H1 (cell line): ENCODE measurements at regions not wholly inside any gene's neighbourhood (a gene's known extent, or its start where the extent isn't known, plus 50 kb on each side); places are given as distances from the start of the nearest gene placed in this dataset.

Experiments used
- CTCF ChIA-PET: fragments of 300-600 bp; sonication (Branson Sonifier 250); formaldehyde crosslinking; loops from one replicate; lab custom pipeline; 2021; ENCODE audit not compliant: partially characterized antibody; lab: Charles Lee
- POLR2A ChIA-PET: fragments of 300-600 bp; sonication (Branson Sonifier 250); formaldehyde crosslinking; loops from one replicate; lab custom pipeline; 2021; ENCODE audit warnings: inconsistent platforms; ENCODE audit not compliant: partially characterized antibody; lab: Charles Lee
- DNase-seq, 2 experiments: peaks; one replicate each; pipeline versions ENCODE4 v3.0.0 to v3.0.0-alpha.2; 2010 to 2022; ENCODE audit warnings: low spot score in 2 of 2, low read depth in 1 of 2, mixed read lengths in 1 of 2
- FAIRE-seq: peaks from 2 replicates; lab custom pipeline; 2011; peaks lifted over from hg19 to GRCh38; lab: Jason Lieb, UNC
- H2AFZ ChIP-seq: 2 replicates; pipeline ENCODE4 v1.8.1; 2012; ENCODE audit warnings: low read length, inconsistent platforms
- H2AK5ac ChIP-seq: 2 replicates; pipeline ENCODE4 v1.6.1; 2013; ENCODE audit warnings: low read depth, low read length
- H2BK120ac ChIP-seq: replicated peaks from 2 replicates; pipeline ENCODE3; 2013; ENCODE audit warnings: low read depth, low read length, inconsistent platforms
- H2BK12ac ChIP-seq: 2 replicates; pipeline ENCODE4 v1.6.1; 2013; ENCODE audit warnings: low read depth, low read length
- H2BK15ac ChIP-seq: 2 replicates; pipeline ENCODE4 v1.6.1; 2013; ENCODE audit warnings: low read length
- H2BK20ac ChIP-seq: 2 replicates; pipeline ENCODE4 v1.6.1; 2013; ENCODE audit warnings: low read length
- H2BK5ac ChIP-seq: 2 replicates; pipeline ENCODE4 v1.6.1; 2013; ENCODE audit warnings: low read depth, low read length
- H3K14ac ChIP-seq: 2 replicates; pipeline ENCODE4 v1.6.1; 2013; ENCODE audit warnings: inconsistent platforms; ENCODE audit not compliant: insufficient read length
- H3K18ac ChIP-seq: 2 replicates; pipeline ENCODE4 v1.6.1; 2013; ENCODE audit warnings: low read length; ENCODE audit errors: extremely low read depth
- H3K23ac ChIP-seq: 2 replicates; pipeline ENCODE4 v1.6.1; 2013; ENCODE audit warnings: inconsistent platforms; ENCODE audit not compliant: insufficient read length
- H3K23me2 ChIP-seq: 2 replicates; pipeline ENCODE4 v1.6.1; 2013; ENCODE audit warnings: low read depth, low read length
- H3K27ac ChIP-seq: 2 replicates; pipeline ENCODE4 v1.6.1; 2011; ENCODE audit warnings: low read depth, low read length, inconsistent platforms
- H3K27me3 ChIP-seq, 4 experiments: replicated peaks in 1 of 4; 1 replicate in 1 of 4; 2 replicates in 3 of 4; pipeline versions ENCODE4 v1.6.1 to v1.8.1; 2011 to 2013; ENCODE audit warnings: low read length in 3 of 4, mild to moderate bottlenecking in 3 of 4, inconsistent platforms in 2 of 4, mixed read lengths in 2 of 4, moderate library complexity in 1 of 4; ENCODE audit not compliant: control insufficient read depth in 3 of 4, insufficient read depth in 3 of 4; ENCODE audit errors: extremely low read depth in 1 of 4
- H3K36me3 ChIP-seq, 4 experiments: 2 replicates each; pipeline versions ENCODE4 v1.6.1 to v1.8.1; 2011 to 2013; ENCODE audit warnings: mild to moderate bottlenecking in 4 of 4, low read length in 3 of 4, moderate library complexity in 2 of 4, control low read depth in 1 of 4, inconsistent platforms in 1 of 4; ENCODE audit not compliant: insufficient read depth in 4 of 4, control insufficient read depth in 2 of 4
- H3K4ac ChIP-seq: replicated peaks from 2 replicates; pipeline ENCODE3; 2013; ENCODE audit warnings: low read length, low read depth, mixed read lengths, inconsistent platforms; ENCODE audit not compliant: insufficient read length
- H3K4me1 ChIP-seq, 4 experiments: replicated peaks in 1 of 4; 1 replicate in 1 of 4; 2 replicates in 3 of 4; pipeline versions ENCODE4 v1.6.1 to v1.8.1; 2011 to 2013; ENCODE audit warnings: low read length in 3 of 4, inconsistent platforms in 2 of 4, mixed read lengths in 1 of 4; ENCODE audit not compliant: insufficient read depth in 4 of 4, control insufficient read depth in 3 of 4
- H3K4me2 ChIP-seq, 2 experiments: 2 replicates each; pipeline versions ENCODE4 v1.6.1 to v1.8.1; 2011 to 2013; ENCODE audit warnings: low read depth in 2 of 2, low read length in 2 of 2, control low read depth in 1 of 2, inconsistent platforms in 1 of 2, mild to moderate bottlenecking in 1 of 2; ENCODE audit not compliant: insufficient read depth in 1 of 2
- H3K4me3 ChIP-seq, 4 experiments: fragments of 200-600, 300-600 bp in 1 of 4; sonication (generic), shearing (Covaris generic), sonication (Bioruptor Twin) in 1 of 4; 2 replicates each; pipeline versions ENCODE4 v1.5.1 to v1.8.1; 2011 to 2016; ENCODE audit warnings: low read length in 4 of 4, low read depth in 3 of 4, control low read depth in 2 of 4, inconsistent platforms in 2 of 4, mild to moderate bottlenecking in 2 of 4, mixed read lengths in 1 of 4, moderate library complexity in 1 of 4; ENCODE audit not compliant: insufficient read depth in 2 of 4; ENCODE audit errors: extremely low read depth in 1 of 4
- H3K56ac ChIP-seq: replicated peaks from 2 replicates; pipeline ENCODE3; 2013; ENCODE audit warnings: low read depth, mild to moderate bottlenecking, mixed read lengths, low read length, inconsistent platforms; ENCODE audit not compliant: insufficient read length
- H3K79me1 ChIP-seq: 2 replicates; pipeline ENCODE4 v1.6.1; 2013; ENCODE audit warnings: low read depth, low read length, control low read depth
- H3K79me2 ChIP-seq, 2 experiments: 2 replicates each; pipeline versions ENCODE4 v1.6.1 to v1.8.1; 2012 to 2013; ENCODE audit warnings: low read length in 2 of 2, mild to moderate bottlenecking in 2 of 2, inconsistent platforms in 1 of 2; ENCODE audit not compliant: insufficient read depth in 2 of 2, control insufficient read depth in 1 of 2
- H3K9ac ChIP-seq, 4 experiments: replicated peaks in 1 of 4; 1 replicate in 1 of 4; 2 replicates in 3 of 4; pipeline versions ENCODE4 v1.6.1 to v1.8.1; 2011 to 2013; ENCODE audit warnings: low read depth in 3 of 4, low read length in 3 of 4, control low read depth in 2 of 4, mild to moderate bottlenecking in 2 of 4, moderate library complexity in 2 of 4, inconsistent platforms in 1 of 4; ENCODE audit errors: extremely low read depth in 1 of 4
- H3K9me3 ChIP-seq, 2 experiments: 2 replicates each; pipeline versions ENCODE4 v1.6.1 to v1.8.1; 2012 to 2013; ENCODE audit warnings: mild to moderate bottlenecking in 2 of 2, moderate library complexity in 2 of 2, control low read depth in 1 of 2, inconsistent platforms in 1 of 2, low read depth in 1 of 2, low read length in 1 of 2, mixed read lengths in 1 of 2; ENCODE audit not compliant: insufficient read depth in 2 of 2
- H4K20me1 ChIP-seq, 2 experiments: replicated peaks in 1 of 2; 2 replicates each; pipeline versions ENCODE3 to v1.8.1; 2011 to 2013; ENCODE audit warnings: inconsistent platforms in 2 of 2, low read length in 2 of 2, mild to moderate bottlenecking in 1 of 2; ENCODE audit not compliant: insufficient read depth in 2 of 2, control insufficient read depth in 1 of 2
- H4K5ac ChIP-seq: 2 replicates; pipeline ENCODE4 v1.6.1; 2013; ENCODE audit warnings: low read length, low read depth, mixed read lengths, inconsistent platforms; ENCODE audit not compliant: insufficient read length
- H4K8ac ChIP-seq: 2 replicates; pipeline ENCODE4 v1.8.0; 2013; ENCODE audit warnings: mild to moderate bottlenecking, moderate library complexity, low read length, inconsistent platforms; ENCODE audit not compliant: insufficient read depth; ENCODE audit errors: extremely low read depth
- H4K91ac ChIP-seq: replicated peaks from 2 replicates; pipeline ENCODE3; 2013; ENCODE audit warnings: low read length, mixed read lengths, inconsistent platforms; ENCODE audit not compliant: insufficient read length
- ATF3 ChIP-seq: IDR thresholded peaks from 2 replicates; pipeline ENCODE4 v1.6.1; 2011; ENCODE audit warnings: low read depth, mild to moderate bottlenecking, low read length; ENCODE audit not compliant: insufficient read depth
- CBX8 ChIP-seq: fragments of 300-800, 300-1000 bp; sonication (generic); IDR thresholded peaks from 2 replicates; pipeline ENCODE4 v1.7.1; 2016; ENCODE audit warnings: low read depth, low read length, borderline replicate concordance
- NANOG ChIP-seq: IDR thresholded peaks from 2 replicates; pipeline ENCODE4 v1.6.1; 2011; ENCODE audit warnings: low read length, low read depth, mild to moderate bottlenecking, inconsistent platforms; ENCODE audit not compliant: insufficient read depth, poor library complexity, severe bottlenecking
- WGBS, 2 experiments: shearing (Covaris generic) in 1 of 2; methylation state at CpG; one replicate each; pipeline versions ENCODE4 v1.1.6 to v1.1.7; 2013 to 2015; ENCODE audit warnings: low lambda C conversion rate in 2 of 2, mixed read lengths in 2 of 2, inconsistent platforms in 1 of 2, low coverage in 1 of 2, missing lambda C conversion rate in 1 of 2; ENCODE audit not compliant: insufficient replicate concordance in 2 of 2, insufficient coverage in 1 of 2, insufficient read length in 1 of 2; ENCODE audit errors: extremely low coverage in 1 of 2, missing lambda C conversion rate in 1 of 2; 5-methylcytosine and 5-hydroxymethylcytosine counted together

- Histone ChIP-seq H2BK120ac (no peak overlapping the region), H3K27me3 (no peaks in the 10 kb centered on the region), H2AFZ (no peak overlapping the region), H3K56ac (no peak overlapping the region), H2BK15ac (no peak overlapping the region), H3K79me1 (no peaks in the 10 kb centered on the region), H4K5ac (no peak overlapping the region), H3K9ac (no peak overlapping the region), H4K20me1 (no peaks in the 10 kb centered on the region), H2BK5ac (no peak overlapping the region), H3K4me3 (no peak overlapping the region), H3K18ac (no peak overlapping the region), H4K91ac (no peak overlapping the region), H3K23ac (no peak overlapping the region), H3K4me2 (no peak overlapping the region), H4K8ac (no peak overlapping the region), H2BK12ac (no peak overlapping the region), H3K14ac (no peak overlapping the region), H2AK5ac (no peak overlapping the region), H3K4me1 (no peaks in the 10 kb centered on the region), H3K27ac (no peak overlapping the region), H2BK20ac (no peak overlapping the region), H3K79me2 (no peaks in the 10 kb centered on the region), H3K4ac (no peak overlapping the region), H3K23me2 (no peaks in the 10 kb centered on the region), H3K9me3 (peaks cover 17 to 23% of the 10 kb centered on the region in 2 experiments), H3K36me3 (no peaks in the 10 kb centered on the region; a peak in 1 of 8 replicates)
- TF ChIP-seq ATF3: no peak
- no peak for TF ChIP-seq CBX8
- no peak for TF ChIP-seq NANOG
- FAIRE-seq (no peak), DNase-seq (no peak)
- WGBS, 2 experiments: 92% methylated on average over 2 of the region's 2 CpGs; no CpG with 5 or more reads in 1 of the 2 experiments
- POLR2A ChIA-PET: no interaction called here
- CTCF ChIA-PET: interaction anchor here (0.8 to 1.4 kb wide), 3 partner anchors 10 to 17 kb away, joined by 3 read pairs; no protein-coding TSS in a partner anchor
These were observed 392.1 kb upstream of the HS6ST1 start for GRCh38 chr2:128710729-128711128.
